Panc1 (cell line): ENCODE measurements at regions not wholly inside any gene's neighbourhood (a gene's known extent, or its start where the extent isn't known, plus 50 kb on each side); places are given as distances from the start of the nearest gene placed in this dataset.

Experiments used
- POLR2AphosphoS5 ChIP-seq: IDR thresholded peaks from 2 replicates; pipeline ENCODE4 v1.6.1; 2012; ENCODE audit warnings: mild to moderate bottlenecking, low read depth, low read length, moderate library complexity
- SIN3A ChIP-seq: IDR thresholded peaks from 2 replicates; pipeline ENCODE4 v1.6.1; 2012; ENCODE audit warnings: low read depth, mild to moderate bottlenecking, low read length, moderate library complexity, borderline replicate concordance; ENCODE audit not compliant: insufficient read depth
- TCF7L2 ChIP-seq: IDR thresholded peaks from 2 replicates; pipeline ENCODE4 v1.6.1; 2011; ENCODE audit warnings: mild to moderate bottlenecking, low read depth, low read length, inconsistent platforms
- TF ChIP-seq, protein P1 (sequence below): fragments of 450-650 bp; IDR thresholded peaks from 2 replicates; pipeline ENCODE4 v1.5.1; 2017; ENCODE audit warnings: mild to moderate bottlenecking
- TF ChIP-seq, protein P2 (sequence below), 2 experiments: IDR thresholded peaks; 2 replicates each; pipeline ENCODE4 v1.6.1; 2011 to 2012; ENCODE audit warnings: low read depth in 2 of 2, control low read depth in 1 of 2, low read length in 1 of 2, mild to moderate bottlenecking in 1 of 2, moderate library complexity in 1 of 2; ENCODE audit not compliant: insufficient read depth in 1 of 2

DNA sequence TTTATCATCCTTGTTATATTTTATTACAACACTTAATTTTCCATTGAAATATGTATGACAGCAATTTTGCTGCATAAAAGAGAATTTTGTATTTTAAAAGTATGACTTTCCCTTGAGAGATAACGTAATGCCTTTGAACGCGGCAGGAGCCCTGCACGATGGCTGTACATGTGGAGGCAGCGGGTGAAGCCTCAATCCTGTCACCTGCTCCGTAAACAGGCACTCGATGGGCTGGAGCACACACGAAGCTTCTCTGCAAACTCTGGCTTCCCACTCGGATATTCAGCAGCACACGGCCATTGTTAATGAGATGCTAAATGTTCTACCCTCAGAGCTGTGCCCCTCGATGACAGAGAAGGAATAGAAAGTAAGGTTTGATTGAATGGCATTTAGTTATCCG is 184.4 kb downstream of the RTP5 start:
- TF ChIP-seq, protein P1, sequence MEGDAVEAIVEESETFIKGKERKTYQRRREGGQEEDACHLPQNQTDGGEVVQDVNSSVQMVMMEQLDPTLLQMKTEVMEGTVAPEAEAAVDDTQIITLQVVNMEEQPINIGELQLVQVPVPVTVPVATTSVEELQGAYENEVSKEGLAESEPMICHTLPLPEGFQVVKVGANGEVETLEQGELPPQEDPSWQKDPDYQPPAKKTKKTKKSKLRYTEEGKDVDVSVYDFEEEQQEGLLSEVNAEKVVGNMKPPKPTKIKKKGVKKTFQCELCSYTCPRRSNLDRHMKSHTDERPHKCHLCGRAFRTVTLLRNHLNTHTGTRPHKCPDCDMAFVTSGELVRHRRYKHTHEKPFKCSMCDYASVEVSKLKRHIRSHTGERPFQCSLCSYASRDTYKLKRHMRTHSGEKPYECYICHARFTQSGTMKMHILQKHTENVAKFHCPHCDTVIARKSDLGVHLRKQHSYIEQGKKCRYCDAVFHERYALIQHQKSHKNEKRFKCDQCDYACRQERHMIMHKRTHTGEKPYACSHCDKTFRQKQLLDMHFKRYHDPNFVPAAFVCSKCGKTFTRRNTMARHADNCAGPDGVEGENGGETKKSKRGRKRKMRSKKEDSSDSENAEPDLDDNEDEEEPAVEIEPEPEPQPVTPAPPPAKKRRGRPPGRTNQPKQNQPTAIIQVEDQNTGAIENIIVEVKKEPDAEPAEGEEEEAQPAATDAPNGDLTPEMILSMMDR, result no peak
- TF ChIP-seq POLR2AphosphoS5, result no peak
- TF ChIP-seq SIN3A, result no peak
- TF ChIP-seq, protein P2, sequence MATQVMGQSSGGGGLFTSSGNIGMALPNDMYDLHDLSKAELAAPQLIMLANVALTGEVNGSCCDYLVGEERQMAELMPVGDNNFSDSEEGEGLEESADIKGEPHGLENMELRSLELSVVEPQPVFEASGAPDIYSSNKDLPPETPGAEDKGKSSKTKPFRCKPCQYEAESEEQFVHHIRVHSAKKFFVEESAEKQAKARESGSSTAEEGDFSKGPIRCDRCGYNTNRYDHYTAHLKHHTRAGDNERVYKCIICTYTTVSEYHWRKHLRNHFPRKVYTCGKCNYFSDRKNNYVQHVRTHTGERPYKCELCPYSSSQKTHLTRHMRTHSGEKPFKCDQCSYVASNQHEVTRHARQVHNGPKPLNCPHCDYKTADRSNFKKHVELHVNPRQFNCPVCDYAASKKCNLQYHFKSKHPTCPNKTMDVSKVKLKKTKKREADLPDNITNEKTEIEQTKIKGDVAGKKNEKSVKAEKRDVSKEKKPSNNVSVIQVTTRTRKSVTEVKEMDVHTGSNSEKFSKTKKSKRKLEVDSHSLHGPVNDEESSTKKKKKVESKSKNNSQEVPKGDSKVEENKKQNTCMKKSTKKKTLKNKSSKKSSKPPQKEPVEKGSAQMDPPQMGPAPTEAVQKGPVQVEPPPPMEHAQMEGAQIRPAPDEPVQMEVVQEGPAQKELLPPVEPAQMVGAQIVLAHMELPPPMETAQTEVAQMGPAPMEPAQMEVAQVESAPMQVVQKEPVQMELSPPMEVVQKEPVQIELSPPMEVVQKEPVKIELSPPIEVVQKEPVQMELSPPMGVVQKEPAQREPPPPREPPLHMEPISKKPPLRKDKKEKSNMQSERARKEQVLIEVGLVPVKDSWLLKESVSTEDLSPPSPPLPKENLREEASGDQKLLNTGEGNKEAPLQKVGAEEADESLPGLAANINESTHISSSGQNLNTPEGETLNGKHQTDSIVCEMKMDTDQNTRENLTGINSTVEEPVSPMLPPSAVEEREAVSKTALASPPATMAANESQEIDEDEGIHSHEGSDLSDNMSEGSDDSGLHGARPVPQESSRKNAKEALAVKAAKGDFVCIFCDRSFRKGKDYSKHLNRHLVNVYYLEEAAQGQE (IDR thresholded peaks at IDR 0.05; ENCODE audit: insufficient read depth in 1 of 2, low read depth in 2 of 2, low read length in 1 of 2), result no peak
- no peak for TF ChIP-seq TCF7L2
